ENCODE measurements at regions not wholly inside any gene's neighbourhood (a gene's known extent, or its start where the extent isn't known, plus 50 kb on each side); places are given as distances from the start of the nearest gene placed in this dataset.
A peak's percentile ranks its signal among the peaks of the same experiment; 100 is the strongest.

- DNase-seq: no peak
Measured at GRCh38 chr1:218953386-218953785, 220.3 kb upstream of the LYPLAL1 start.

GRCh38 chr1:218957971-218958370 is 215.7 kb upstream of the LYPLAL1 start:
- no peak for DNase-seq

GRCh38 chr1:218959784-218960183 is 213.9 kb upstream of the LYPLAL1 start:
- DNase-seq: no peak

GRCh38 chr1:218964471-218965185 is 209.1 kb upstream of the LYPLAL1 start:
- DNase-seq: no peak

- DNase-seq: no peak
Measured at GRCh38 chr1:218965821-218966220, 207.9 kb upstream of the LYPLAL1 start.

- DNase-seq: no peak
Measured at GRCh38 chr1:218967254-218967653, 206.4 kb upstream of the LYPLAL1 start.

GRCh38 chr1:218967836-218968235 is 205.8 kb upstream of the LYPLAL1 start:
- no peak for DNase-seq

- no peak for DNase-seq
Measured at GRCh38 chr1:218969006-218969405, 204.7 kb upstream of the LYPLAL1 start.

- no peak for DNase-seq
Measured at GRCh38 chr1:218970397-218970990, 203.2 kb upstream of the LYPLAL1 start.

GRCh38 chr1:218971156-218971555 is 202.5 kb upstream of the LYPLAL1 start:
- DNase-seq: no peak

GRCh38 chr1:218980881-218981280 is 192.8 kb upstream of the LYPLAL1 start:
- no peak for DNase-seq

- DNase-seq: no peak
Measured at GRCh38 chr1:218982482-218982881, 191.2 kb upstream of the LYPLAL1 start.

GRCh38 chr1:218983433-218983832 is 190.2 kb upstream of the LYPLAL1 start:
- no peak for DNase-seq

GRCh38 chr1:218983848-218984247 is 189.8 kb upstream of the LYPLAL1 start:
- DNase-seq: no peak

- DNase-seq: peak; percentile 56 to 89
Measured at GRCh38 chr1:218985424-218985984, 188.2 kb upstream of the LYPLAL1 start.

GRCh38 chr1:218986816-218987215 is 186.9 kb upstream of the LYPLAL1 start:
- no peak for DNase-seq

GRCh38 chr1:218990019-218990418 is 183.7 kb upstream of the LYPLAL1 start:
- DNase-seq: no peak

GRCh38 chr1:218991089-218991488 is 182.6 kb upstream of the LYPLAL1 start:
- DNase-seq: no peak

GRCh38 chr1:218994615-218995014 is 179.1 kb upstream of the LYPLAL1 start:
- no peak for DNase-seq

GRCh38 chr1:218995091-218995665 is 178.5 kb upstream of the LYPLAL1 start:
- no peak for DNase-seq

GRCh38 chr1:218996362-218996761 is 177.3 kb upstream of the LYPLAL1 start:
- no peak for DNase-seq

- DNase-seq: no peak
Measured at GRCh38 chr1:219000005-219000404, 173.7 kb upstream of the LYPLAL1 start.

GRCh38 chr1:219000631-219001030 is 173.0 kb upstream of the LYPLAL1 start:
- no peak for DNase-seq

- no peak for DNase-seq
Measured at GRCh38 chr1:219010720-219011119, 163.0 kb upstream of the LYPLAL1 start.
